PC-3 (cell line): ENCODE measurements at regions not wholly inside any gene's neighbourhood (a gene's known extent, or its start where the extent isn't known, plus 50 kb on each side); places are given as distances from the start of the nearest gene placed in this dataset.

Experiments
- ATAC-seq: fragments of 200-7000 bp; cut with Tn5 transposase; 2 replicates; pipeline ENCODE4 v1.9.1; 2020; ENCODE audit warnings: mild to moderate bottlenecking, moderate library complexity
- BruUV-seq: library from RNA; stranded (reverse); fragments of 400-500 nt; replicated peaks from 2 replicates; lab custom pipeline; 2021; lab: Mats Ljungman, UMichigan
- CTCF ChIA-PET: fragments of 300-600 bp; sonication (Branson Sonifier 250); formaldehyde crosslinking; loops from one replicate; lab custom pipeline; 2022; ENCODE audit warnings: antibody characterized with exemption; lab: Charles Lee
- POLR2A ChIA-PET: fragments of 300-600 bp; sonication (Branson Sonifier 250); formaldehyde crosslinking; loops from one replicate; lab custom pipeline; 2022; ENCODE audit warnings: antibody characterized with exemption; ENCODE audit not compliant: unreplicated experiment; lab: Charles Lee
- DNase-seq: peaks from one replicate; pipeline ENCODE4 v3.0.0-alpha.2; 2015
- H2AFZ ChIP-seq: fragments of 300-600 bp; sonication (generic); 2 replicates; pipeline ENCODE4 v1.6.0; 2016; ENCODE audit warnings: antibody characterized with exemption, low read length
- H3F3A ChIP-seq: fragments of 300-600 bp; sonication (generic); one replicate; pipeline ENCODE4 v1.6.0; 2017; ENCODE audit warnings: antibody characterized with exemption, low read length, control low read depth, mild to moderate bottlenecking; ENCODE audit not compliant: unreplicated experiment
- H3K27ac ChIP-seq: fragments of 300-600 bp; sonication (generic); 2 replicates; pipeline ENCODE4 v1.5.1; 2016; ENCODE audit warnings: mild to moderate bottlenecking, low read length
- H3K27me3 ChIP-seq: fragments of 300-600 bp; sonication (generic); 2 replicates; pipeline ENCODE4 v1.6.1; 2016; ENCODE audit warnings: low read length, mixed read lengths
- H3K36me3 ChIP-seq: fragments of 300-600 bp; sonication (generic); 2 replicates; pipeline ENCODE4 v1.6.1; 2016; ENCODE audit warnings: low read depth, mixed run types, low read length, mixed read lengths
- H3K4me1 ChIP-seq: fragments of 300-600 bp; sonication (generic); 2 replicates; pipeline ENCODE4 v1.5.1; 2016; ENCODE audit warnings: low read length; ENCODE audit not compliant: insufficient read depth
- H3K4me2 ChIP-seq: fragments of 300-600 bp; sonication (generic); 2 replicates; pipeline ENCODE4 v1.6.0; 2016; ENCODE audit warnings: low read length
- H3K4me3 ChIP-seq: fragments of 300-600 bp; sonication (generic); 2 replicates; pipeline ENCODE4 v1.5.1; 2016; ENCODE audit warnings: mild to moderate bottlenecking, low read length, mixed read lengths
- H3K79me2 ChIP-seq: fragments of 300-600 bp; sonication (generic); 2 replicates; pipeline ENCODE4 v1.6.1; 2017; ENCODE audit warnings: low read length, mixed read lengths
- H3K9ac ChIP-seq: fragments of 300-600 bp; sonication (generic); 2 replicates; pipeline ENCODE4 v1.6.0; 2016; ENCODE audit warnings: mild to moderate bottlenecking, low read length
- H3K9me2 ChIP-seq: fragments of 300-600 bp; sonication (generic); replicated peaks from 2 replicates; pipeline ENCODE4 v1.6.1; 2016; ENCODE audit warnings: mixed run types, low read length, mixed read lengths
- H3K9me3 ChIP-seq: fragments of 300-600 bp; sonication (generic); 2 replicates; pipeline ENCODE4 v1.6.1; 2016; ENCODE audit warnings: low read length, mixed read lengths
- H4K20me1 ChIP-seq: fragments of 300-600 bp; sonication (generic); 2 replicates; pipeline ENCODE4 v1.6.1; 2016; ENCODE audit warnings: low read length, mixed read lengths
- EZH2 ChIP-seq: fragments of 300-600 bp; sonication (generic); IDR thresholded peaks from one replicate; pipeline ENCODE4 v1.6.1; 2017; ENCODE audit warnings: antibody characterized with exemption, mild to moderate bottlenecking, low read length; ENCODE audit not compliant: unreplicated experiment
- EZH2phosphoT487 ChIP-seq: fragments of 300-600 bp; sonication (generic); IDR thresholded peaks from 2 replicates; pipeline ENCODE4 v1.6.1; 2018; ENCODE audit warnings: mild to moderate bottlenecking, antibody characterized with exemption, low read length, borderline replicate concordance
- intact Hi-C: fragments of 100-400 bp; cut with micrococcal nuclease; formaldehyde crosslinking; loops from 2 replicates; pipeline ENCODE4 v1.9.0; 2023
- TF ChIP-seq, protein P1 (sequence below): fragments of 300-600 bp; sonication (generic); conservative IDR thresholded peaks from 2 replicates; pipeline ENCODE4 v1.5.1; 2017; ENCODE audit warnings: antibody characterized with exemption, low read depth, mild to moderate bottlenecking, low read length

DNA sequence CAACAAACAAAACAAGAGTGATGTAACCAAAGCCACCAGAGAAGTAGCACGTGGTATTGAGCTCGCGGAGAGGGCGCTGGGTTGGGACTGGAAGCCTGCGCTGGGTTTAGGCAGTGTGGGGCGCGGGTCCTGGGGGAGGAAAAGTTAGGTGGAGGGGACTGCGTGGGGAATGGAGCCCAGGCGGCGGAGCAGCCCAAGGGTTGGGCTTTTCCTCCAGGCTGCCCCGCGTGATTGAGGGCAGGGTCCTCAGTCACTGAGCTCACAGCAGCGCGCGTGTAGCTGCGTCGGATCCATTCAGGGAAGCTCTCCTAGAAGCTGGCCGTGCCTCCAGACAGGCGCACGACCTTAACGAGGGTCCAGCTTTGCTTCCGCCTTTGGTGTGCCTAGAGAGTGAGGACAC is 357.4 kb downstream of the GALR1 start:
- no peak overlapping the region for H3K4me2 ChIP-seq
- ATAC-seq, result no peak
- H3K27me3 ChIP-seq, result peaks cover 13% of the 10 kb centered on the region
- DNase-seq, result no peak
- H3K4me3 ChIP-seq, result no peak overlapping the region
- H3F3A ChIP-seq, result no peaks in the 10 kb centered on the region
- H3K4me1 ChIP-seq, result no peaks in the 10 kb centered on the region
- no peak for TF ChIP-seq EZH2phosphoT487
- TF ChIP-seq, protein P1, sequence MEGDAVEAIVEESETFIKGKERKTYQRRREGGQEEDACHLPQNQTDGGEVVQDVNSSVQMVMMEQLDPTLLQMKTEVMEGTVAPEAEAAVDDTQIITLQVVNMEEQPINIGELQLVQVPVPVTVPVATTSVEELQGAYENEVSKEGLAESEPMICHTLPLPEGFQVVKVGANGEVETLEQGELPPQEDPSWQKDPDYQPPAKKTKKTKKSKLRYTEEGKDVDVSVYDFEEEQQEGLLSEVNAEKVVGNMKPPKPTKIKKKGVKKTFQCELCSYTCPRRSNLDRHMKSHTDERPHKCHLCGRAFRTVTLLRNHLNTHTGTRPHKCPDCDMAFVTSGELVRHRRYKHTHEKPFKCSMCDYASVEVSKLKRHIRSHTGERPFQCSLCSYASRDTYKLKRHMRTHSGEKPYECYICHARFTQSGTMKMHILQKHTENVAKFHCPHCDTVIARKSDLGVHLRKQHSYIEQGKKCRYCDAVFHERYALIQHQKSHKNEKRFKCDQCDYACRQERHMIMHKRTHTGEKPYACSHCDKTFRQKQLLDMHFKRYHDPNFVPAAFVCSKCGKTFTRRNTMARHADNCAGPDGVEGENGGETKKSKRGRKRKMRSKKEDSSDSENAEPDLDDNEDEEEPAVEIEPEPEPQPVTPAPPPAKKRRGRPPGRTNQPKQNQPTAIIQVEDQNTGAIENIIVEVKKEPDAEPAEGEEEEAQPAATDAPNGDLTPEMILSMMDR, result no peak
- no TSS peak for BruUV-seq
- no peaks in the 10 kb centered on the region for H3K9me2 ChIP-seq
- intact Hi-C loops, result no loop called here
- H2AFZ ChIP-seq, result no peak overlapping the region
- CTCF ChIA-PET, result no interaction called here
- peaks cover 4% of the 10 kb centered on the region; the same call in 1 of the 2 replicates for H3K9me3 ChIP-seq
- no peak overlapping the region for H3K9ac ChIP-seq
- POLR2A ChIA-PET, result no interaction called here
- H3K36me3 ChIP-seq, result no peaks in the 10 kb centered on the region
- H4K20me1 ChIP-seq, result no peaks in the 10 kb centered on the region
- no peak overlapping the region for H3K27ac ChIP-seq
- no peaks in the 10 kb centered on the region for H3K79me2 ChIP-seq

DNA sequence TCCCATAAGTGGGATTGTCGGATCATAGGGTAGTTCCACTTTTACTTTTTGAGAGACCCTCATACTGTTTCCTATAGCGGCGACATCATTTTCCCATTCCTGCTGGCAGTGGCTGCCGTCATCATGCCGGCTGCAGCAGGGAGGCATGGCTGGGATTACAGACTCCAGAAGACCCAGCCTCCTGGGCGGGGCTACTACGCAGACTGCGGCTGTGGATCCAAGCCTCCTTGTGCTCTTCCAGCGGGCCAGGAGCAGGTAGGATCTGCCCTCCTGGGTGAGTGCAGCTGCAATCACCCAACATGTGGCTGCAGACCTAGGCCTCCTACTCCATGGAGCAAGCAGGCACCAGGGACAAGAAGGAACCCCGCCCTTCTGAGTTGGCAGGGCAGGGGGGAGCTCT is 359.2 kb downstream of the GALR1 start:
- intact Hi-C loops, result no loop called here
- Histone ChIP-seq H3K79me2 (no peaks in the 10 kb centered on the region), H3K4me1 (no peaks in the 10 kb centered on the region), H3K9me2 (no peaks in the 10 kb centered on the region), H3K27me3 (peaks cover 13% of the 10 kb centered on the region), H3K4me3 (no peak overlapping the region), H2AFZ (no peak overlapping the region), H3K4me2 (no peak overlapping the region), H3K36me3 (no peaks in the 10 kb centered on the region), H3F3A (no peaks in the 10 kb centered on the region), H3K9ac (no peak overlapping the region), H4K20me1 (no peaks in the 10 kb centered on the region), H3K9me3 (peaks cover 4% of the 10 kb centered on the region; the same call in 1 of the 2 replicates), H3K27ac (no peak overlapping the region)
- CTCF ChIA-PET, result no interaction called here
- ATAC-seq (no peak), DNase-seq (no peak)
- TF ChIP-seq, protein P1, result no peak
- POLR2A ChIA-PET, result no interaction called here
- no TSS peak for BruUV-seq

DNA sequence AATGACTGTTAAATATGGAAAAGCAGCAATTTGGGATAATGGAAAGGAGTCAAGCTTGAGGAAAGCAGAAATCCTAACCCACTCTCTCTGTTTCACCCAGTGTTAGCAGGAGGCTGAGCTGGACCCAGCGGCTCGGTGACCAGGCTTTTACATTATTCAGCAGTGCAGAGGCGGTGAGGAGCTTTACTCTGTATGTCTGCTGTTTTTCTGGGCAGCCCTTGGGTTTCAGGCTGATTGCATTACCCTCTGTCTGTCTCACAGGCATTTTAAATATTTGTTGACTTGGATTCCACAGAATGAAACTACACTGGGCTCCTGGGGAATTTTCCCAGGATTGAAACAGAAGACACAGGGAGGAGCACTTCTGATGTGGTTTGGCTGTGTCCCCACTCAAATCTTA is 368.0 kb downstream of the GALR1 start:
- Histone ChIP-seq H4K20me1 (no peaks in the 10 kb centered on the region), H3K4me1 (no peaks in the 10 kb centered on the region), H3K36me3 (no peaks in the 10 kb centered on the region), H3K79me2 (no peaks in the 10 kb centered on the region), H3K9me2 (no peaks in the 10 kb centered on the region), H3F3A (no peaks in the 10 kb centered on the region), H3K9ac (no peak overlapping the region), H3K27me3 (peaks cover 6% of the 10 kb centered on the region), H3K9me3 (no peaks in the 10 kb centered on the region), H2AFZ (no peak overlapping the region), H3K4me2 (no peak overlapping the region), H3K4me3 (no peak overlapping the region), H3K27ac (no peak overlapping the region)
- DNase-seq (no peak), ATAC-seq (no peak)
- POLR2A ChIA-PET, result no interaction called here
- TF ChIP-seq, protein P1, result no peak
- TF ChIP-seq EZH2phosphoT487 (no peak), EZH2 (no peak)
- intact Hi-C loops, result no loop called here
- CTCF ChIA-PET, result no interaction called here
- no TSS peak for BruUV-seq
